ENCODE measurements at regions not wholly inside any gene's neighbourhood (a gene's known extent, or its start where the extent isn't known, plus 50 kb on each side); places are given as distances from the start of the nearest gene placed in this dataset.

GRCh38 chr1:60129911-60130310 is 56.3 kb upstream of the C1orf87 start:
- H3K4me1 ChIP-seq (ENCODE audit: control insufficient read depth in 4 of 4, insufficient read depth in 4 of 4, low read length in 3 of 4), result no peaks in the 10 kb centered on the region
- no peak overlapping the region for H3K4me3 ChIP-seq (ENCODE audit: low read depth in 1 of 3, low read length in 3 of 3)
- H3K27ac ChIP-seq (ENCODE audit: low read depth in 1 of 2, low read length in 2 of 2), result no peak overlapping the region
- H3K27me3 ChIP-seq (ENCODE audit: control insufficient read depth in 4 of 4, insufficient read depth in 4 of 4, low read length in 3 of 4), result peaks cover 0 to 5% (median 0%) of the 10 kb centered on the region in 4 donors
- H3K9ac ChIP-seq (ENCODE audit: low read depth in 1 of 2, low read length in 2 of 2), result no peak overlapping the region
- no peaks in the 10 kb centered on the region for H3K36me3 ChIP-seq (ENCODE audit: control insufficient read depth in 4 of 4, insufficient read depth in 3 of 4, low read depth in 1 of 4, low read length in 3 of 4)
- TF ChIP-seq ATF3 (IDR thresholded peaks at IDR 0.05) (no peak), EGR1 (IDR thresholded peaks at IDR 0.05; ENCODE audit: low read depth in 2 of 2) (no peak), NR2F2 (IDR thresholded peaks at IDR 0.05) (no peak), ZBTB33 (IDR thresholded peaks at IDR 0.05) (no peak)
- 52% methylated on average over 4 of the region's 4 CpGs for WGBS
- H3K9me3 ChIP-seq (ENCODE audit: control insufficient read depth in 4 of 4, low read length in 3 of 4), result no peaks in the 10 kb centered on the region
- DNase-seq (ENCODE audit: low spot score), result no peak

DNA sequence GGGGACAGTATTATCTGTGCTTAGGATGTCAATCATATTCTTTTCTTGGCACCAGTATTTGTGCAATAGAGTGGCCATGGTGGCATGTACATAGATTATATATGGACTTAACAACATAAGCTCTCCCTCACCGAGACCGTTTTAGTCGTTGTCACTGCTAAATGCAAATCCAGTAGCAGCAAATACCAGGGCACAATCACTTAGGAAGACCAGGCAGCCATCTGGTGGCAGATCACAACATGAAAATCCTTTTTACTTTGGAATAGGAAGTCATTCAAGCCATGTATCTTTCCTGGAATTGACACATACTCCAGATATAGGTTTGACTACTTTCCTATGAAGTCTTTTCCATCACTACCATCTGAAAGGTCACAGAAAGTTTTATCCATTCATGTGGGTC is 53.2 kb upstream of the C1orf87 start:
- Histone ChIP-seq H3K27ac (ENCODE audit: low read depth in 1 of 2, low read length in 2 of 2) (no peak overlapping the region), H3K4me1 (ENCODE audit: control insufficient read depth in 4 of 4, insufficient read depth in 4 of 4, low read length in 3 of 4) (no peaks in the 10 kb centered on the region), H3K9ac (ENCODE audit: low read depth in 1 of 2, low read length in 2 of 2) (no peak overlapping the region), H3K36me3 (ENCODE audit: control insufficient read depth in 4 of 4, insufficient read depth in 3 of 4, low read depth in 1 of 4, low read length in 3 of 4) (no peaks in the 10 kb centered on the region), H3K9me3 (ENCODE audit: control insufficient read depth in 4 of 4, low read length in 3 of 4) (no peaks in the 10 kb centered on the region), H3K27me3 (ENCODE audit: control insufficient read depth in 4 of 4, insufficient read depth in 4 of 4, low read length in 3 of 4) (no peaks in the 10 kb centered on the region), H3K4me3 (ENCODE audit: low read depth in 1 of 3, low read length in 3 of 3) (no peak overlapping the region)
- WGBS, result 69% methylated on average over 3 of the region's 3 CpGs
- no peak for DNase-seq (ENCODE audit: low spot score)
- TF ChIP-seq RAD21 (IDR thresholded peaks at IDR 0.05), result peak in 1 of 2 donors; percentile 12
- TF ChIP-seq RXRA (IDR thresholded peaks at IDR 0.05), result no peak
